Endothelial cell of umbilical vein (primary cell): ENCODE measurements at regions not wholly inside any gene's neighbourhood (a gene's known extent, or its start where the extent isn't known, plus 50 kb on each side); places are given as distances from the start of the nearest gene placed in this dataset.

ENCODE experiments used
- BruUV-seq: library from RNA; stranded (reverse); fragments of 400-500 nt; replicated peaks from 2 replicates; lab custom pipeline; 2021; lab: Mats Ljungman, UMichigan
- CTCF ChIA-PET: fragments of 300-600, 350-600 bp; sonication (Branson Sonifier 250); formaldehyde crosslinking; loops from one replicate; lab custom pipeline; 2021; ENCODE audit warnings: antibody characterized with exemption, inconsistent platforms; lab: Charles Lee
- POLR2A ChIA-PET: fragments of 300-600, 350-600 bp; sonication (Branson Sonifier 250); formaldehyde crosslinking; loops from one replicate; lab custom pipeline; 2021; ENCODE audit warnings: antibody characterized with exemption, inconsistent platforms; lab: Charles Lee
- DNase-seq: peaks from one replicate; pipeline ENCODE4 v3.0.0-alpha.2; 2011; ENCODE audit warnings: low read depth, low spot score
- FAIRE-seq: peaks from 2 replicates; lab custom pipeline; 2011; peaks lifted over from hg19 to GRCh38; lab: Jason Lieb, UNC
- H2AFZ ChIP-seq: 2 replicates; pipeline ENCODE4 v1.6.0; 2012; ENCODE audit warnings: low read depth, low read length, control low read depth, inconsistent platforms
- H3K27ac ChIP-seq: 2 replicates; pipeline ENCODE4 v1.5.1; 2011; ENCODE audit warnings: low read depth, mild to moderate bottlenecking, control low read depth, low read length, moderate library complexity; ENCODE audit not compliant: insufficient read depth
- H3K27me3 ChIP-seq, 2 experiments: 2 replicates each; pipeline versions ENCODE4 v1.6.0 to v1.6.1; 2011; ENCODE audit warnings: low read length in 2 of 2, mixed read lengths in 1 of 2; ENCODE audit not compliant: control insufficient read depth in 2 of 2, insufficient read depth in 2 of 2
- H3K36me3 ChIP-seq, 2 experiments: 2 replicates in 1 of 2; 3 replicates in 1 of 2; pipeline ENCODE4 v1.5.1; 2011; ENCODE audit warnings: low read length in 2 of 2, mild to moderate bottlenecking in 1 of 2, moderate library complexity in 1 of 2; ENCODE audit not compliant: control insufficient read depth in 2 of 2, insufficient read depth in 2 of 2; ENCODE audit errors: extremely low read depth in 1 of 2
- H3K4me1 ChIP-seq: 3 replicates; pipeline ENCODE4 v1.5.1; 2011; ENCODE audit warnings: mild to moderate bottlenecking, low read length; ENCODE audit not compliant: control insufficient read depth, insufficient read depth; ENCODE audit errors: extremely low read depth
- H3K4me2 ChIP-seq: 2 replicates; pipeline ENCODE4 v1.6.1; 2011; ENCODE audit warnings: low read length, control low read depth, mixed read lengths; ENCODE audit not compliant: insufficient read depth
- H3K4me3 ChIP-seq, 3 experiments: fragments of 200-600 bp in 1 of 3; sonication (generic), shearing (Covaris generic) in 1 of 3; replicated peaks in 1 of 3; 2 replicates each; pipeline ENCODE4 v1.5.1; 2011 to 2016; ENCODE audit warnings: control low read depth in 3 of 3, low read length in 3 of 3, mild to moderate bottlenecking in 2 of 3, inconsistent platforms in 1 of 3, low read depth in 1 of 3, moderate library complexity in 1 of 3; ENCODE audit not compliant: insufficient read depth in 1 of 3
- H3K79me2 ChIP-seq: 2 replicates; pipeline ENCODE4 v1.6.0; 2012; ENCODE audit warnings: low read length, inconsistent platforms; ENCODE audit not compliant: control insufficient read depth, insufficient read depth
- H3K9ac ChIP-seq: replicated peaks from 2 replicates; pipeline ENCODE3; 2011; ENCODE audit warnings: low read length, control low read depth; ENCODE audit not compliant: insufficient read depth; ENCODE audit errors: extremely low read depth
- H3K9me1 ChIP-seq: replicated peaks from 3 replicates; pipeline ENCODE4 v1.6.0; 2011; ENCODE audit warnings: mild to moderate bottlenecking, low read length; ENCODE audit not compliant: control insufficient read depth, insufficient read depth; ENCODE audit errors: extremely low read depth
- H3K9me3 ChIP-seq: replicated peaks from 2 replicates; pipeline ENCODE4 v1.5.1; 2012; ENCODE audit warnings: low read length, inconsistent platforms; ENCODE audit not compliant: control insufficient read depth, insufficient read depth
- H4K20me1 ChIP-seq: replicated peaks from 2 replicates; pipeline ENCODE3; 2011; ENCODE audit warnings: mild to moderate bottlenecking, low read length; ENCODE audit not compliant: control insufficient read depth, insufficient read depth; ENCODE audit errors: extremely low read depth
- CTCF ChIP-seq, 2 donors: IDR thresholded peaks; 1 replicate in 1 of 2; 2 replicates in 1 of 2; pipeline ENCODE4 v1.5.1; 2011; ENCODE audit warnings: low read length in 2 of 2, mild to moderate bottlenecking in 2 of 2, moderate library complexity in 2 of 2, control low read depth in 1 of 2, inconsistent platforms in 1 of 2, low read depth in 1 of 2; ENCODE audit not compliant: insufficient read depth in 1 of 2; ENCODE audit errors: extremely low read depth in 1 of 2
- EZH2 ChIP-seq: IDR thresholded peaks from 2 replicates; pipeline ENCODE4 v1.6.1; 2012; ENCODE audit warnings: borderline replicate concordance, low read depth, mild to moderate bottlenecking, moderate library complexity, low read length, inconsistent platforms; ENCODE audit not compliant: severe bottlenecking
- FOS ChIP-seq: IDR thresholded peaks from 2 replicates; pipeline ENCODE4 v1.6.1; 2011; ENCODE audit warnings: mild to moderate bottlenecking, low read length, moderate library complexity, borderline replicate concordance; ENCODE audit not compliant: insufficient read depth
- GATA2 ChIP-seq: IDR thresholded peaks from 2 replicates; pipeline ENCODE4 v1.7.0; 2011; ENCODE audit warnings: low read depth, mild to moderate bottlenecking, moderate library complexity, mixed read lengths, low read length; ENCODE audit not compliant: insufficient read length, insufficient read depth
- JUN ChIP-seq: IDR thresholded peaks from 2 replicates; pipeline ENCODE4 v1.6.1; 2011; ENCODE audit warnings: borderline replicate concordance, low read depth; ENCODE audit not compliant: insufficient read length, insufficient read depth
- POLR2AphosphoS5 ChIP-seq: IDR thresholded peaks from 2 replicates; pipeline ENCODE4 v1.6.1; 2012; ENCODE audit warnings: low read depth, mild to moderate bottlenecking, control low read depth, low read length, moderate library complexity; ENCODE audit not compliant: insufficient read depth
- dilution Hi-C: fragments of 300-500 bp; cut with MboI; formaldehyde crosslinking; loops from one replicate; pipeline ENCODE4 v1.15.0; 2019; ENCODE audit warnings: low sequenced_read_pairs; ENCODE audit not compliant: extremely low pct_ligation_motif_present
- intact Hi-C: fragments of 100-400 bp; cut with micrococcal nuclease; formaldehyde crosslinking; loops from one replicate; pipeline ENCODE4 v1.10.0; 2022
- TF ChIP-seq, protein P1 (sequence below): IDR thresholded peaks from 2 replicates; pipeline ENCODE4 v1.6.1; 2011; ENCODE audit not compliant: insufficient read depth, insufficient read length

DNA sequence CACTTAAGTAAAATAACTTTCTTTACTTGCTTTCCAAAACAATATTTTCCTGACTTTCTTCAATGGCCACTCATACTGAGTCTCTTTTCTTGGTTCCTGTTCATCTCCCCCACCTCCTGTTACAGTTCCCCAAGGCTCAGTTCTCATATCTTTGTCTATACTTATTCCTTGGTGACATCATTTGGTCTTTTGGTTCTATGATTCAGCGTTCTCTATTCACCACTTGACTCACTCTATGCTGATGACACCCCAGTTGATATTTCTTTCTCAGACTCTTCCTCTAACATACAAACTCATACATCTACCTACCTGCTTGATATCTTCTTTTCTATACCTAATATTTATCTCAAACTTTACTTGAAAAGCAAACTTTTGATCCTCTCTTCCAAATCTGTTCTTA is 85.0 kb upstream of the P3H2 start:
- no TSS peak for BruUV-seq
- Histone ChIP-seq H3K9ac (no peak overlapping the region), H3K9me1 (no peaks in the 10 kb centered on the region), H3K79me2 (no peaks in the 10 kb centered on the region), H3K4me1 (no peaks in the 10 kb centered on the region), H2AFZ (no peak overlapping the region), H3K27ac (no peak overlapping the region), H4K20me1 (no peaks in the 10 kb centered on the region), H3K36me3 (no peaks in the 10 kb centered on the region), H3K9me3 (no peaks in the 10 kb centered on the region), H3K4me2 (no peak overlapping the region), H3K27me3 (peaks cover 0 to 2% of the 10 kb centered on the region in 2 experiments), H3K4me3 (no peak overlapping the region)
- FAIRE-seq (no peak), DNase-seq (no peak)
- TF ChIP-seq EZH2 (no peak), JUN (peak; percentile 19), GATA2 (no peak), FOS (peak; percentile 35), POLR2AphosphoS5 (no peak), CTCF (IDR thresholded peaks at IDR 0.05; ENCODE audit: extremely low read depth in 1 of 2, insufficient read depth in 1 of 2, low read depth in 1 of 2, low read length in 2 of 2) (no peak)
- TF ChIP-seq, protein P1, sequence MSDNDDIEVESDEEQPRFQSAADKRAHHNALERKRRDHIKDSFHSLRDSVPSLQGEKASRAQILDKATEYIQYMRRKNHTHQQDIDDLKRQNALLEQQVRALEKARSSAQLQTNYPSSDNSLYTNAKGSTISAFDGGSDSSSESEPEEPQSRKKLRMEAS = no peak
- dilution Hi-C loops = loop anchor here (25.0 kb wide), 1 partner anchor 243 kb away; no protein-coding TSS in a partner anchor
- POLR2A ChIA-PET = no interaction called here
- CTCF ChIA-PET = no interaction called here
- intact Hi-C loops = no loop called here
